ENCODE measurements at regions not wholly inside any gene's neighbourhood (a gene's known extent, or its start where the extent isn't known, plus 50 kb on each side); places are given as distances from the start of the nearest gene placed in this dataset.

GRCh38 chrX:10078266-10078665 lies 78.5 kb upstream of the CLCN4 start:
- TF ChIP-seq YY1 (IDR thresholded peaks at IDR 0.05; ENCODE audit: low read depth) (no peak), TEAD4 (IDR thresholded peaks at IDR 0.05) (no peak), EGR1 (IDR thresholded peaks at IDR 0.05) (no peak), NFIC (IDR thresholded peaks at IDR 0.05) (no peak), ZBTB7A (IDR thresholded peaks at IDR 0.05; ENCODE audit: low read depth) (no peak), RAD21 (IDR thresholded peaks at IDR 0.05; ENCODE audit: low read depth) (no peak), CEBPB (IDR thresholded peaks at IDR 0.05) (no peak), EP300 (IDR thresholded peaks at IDR 0.05; ENCODE audit: borderline replicate concordance) (no peak), TAF1 (IDR thresholded peaks at IDR 0.05; ENCODE audit: low read depth) (no peak), TCF12 (IDR thresholded peaks at IDR 0.05; ENCODE audit: low read depth) (no peak)
